NCI-H2196 (cell line): ENCODE measurements at regions not wholly inside any gene's neighbourhood (a gene's known extent, or its start where the extent isn't known, plus 50 kb on each side); places are given as distances from the start of the nearest gene placed in this dataset.

Experiments used
- DNase-seq: peaks from one replicate; lab custom pipeline; 2025; ENCODE audit not compliant: unreplicated experiment; lab: John Stamatoyannopoulos, UW

DNA sequence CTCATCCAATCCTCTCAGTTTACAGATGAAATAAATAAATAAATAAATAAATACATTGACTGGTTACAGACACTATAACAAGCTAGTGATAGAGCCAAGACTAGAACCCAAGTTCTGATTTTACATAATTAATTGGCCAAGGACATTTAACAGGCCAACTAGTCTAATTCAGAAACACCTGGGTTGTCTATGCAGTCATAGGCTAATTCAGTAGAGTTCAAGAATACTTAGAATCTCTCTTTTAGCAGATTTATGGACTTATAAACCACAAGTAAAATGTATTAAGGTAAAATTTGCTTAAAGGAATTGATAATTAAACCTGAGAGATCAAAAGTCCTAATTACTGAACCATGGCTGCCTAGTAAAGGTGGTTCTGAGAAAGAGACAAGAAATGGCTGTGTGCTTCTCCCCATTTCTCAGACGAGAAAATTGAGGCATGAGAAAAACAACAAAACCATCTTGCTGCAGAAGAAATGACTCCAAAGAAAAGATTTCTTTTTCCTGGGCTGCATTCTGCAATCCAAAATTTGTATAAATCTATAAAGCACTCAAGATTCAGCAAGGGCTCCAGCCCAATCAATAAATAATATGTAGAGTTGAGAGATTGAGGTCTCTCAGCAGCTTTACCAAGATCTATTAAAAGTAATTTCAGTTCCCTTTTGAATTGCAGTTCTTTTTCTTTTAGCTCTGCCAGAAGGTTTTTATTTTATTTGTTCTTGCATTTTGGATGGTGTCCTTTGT is 98.3 kb downstream of the DUSP10 start:
- no peak for DNase-seq

DNA sequence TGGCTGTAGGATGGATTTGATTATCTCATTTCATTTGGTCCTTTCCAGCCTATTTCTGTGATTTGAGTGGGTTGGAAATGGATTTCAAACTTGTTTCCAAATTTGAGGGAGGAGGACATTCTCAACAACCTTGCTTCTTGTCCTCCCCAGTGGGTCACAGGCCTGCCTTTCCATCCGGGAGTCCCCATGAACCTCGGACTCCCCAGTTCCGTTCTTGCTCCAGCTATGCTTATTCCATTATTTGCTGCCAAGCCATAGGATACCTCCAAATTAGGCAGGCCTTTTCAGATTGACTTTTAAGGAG is 97.8 kb downstream of the DUSP10 start:
- DNase-seq: no peak

DNA sequence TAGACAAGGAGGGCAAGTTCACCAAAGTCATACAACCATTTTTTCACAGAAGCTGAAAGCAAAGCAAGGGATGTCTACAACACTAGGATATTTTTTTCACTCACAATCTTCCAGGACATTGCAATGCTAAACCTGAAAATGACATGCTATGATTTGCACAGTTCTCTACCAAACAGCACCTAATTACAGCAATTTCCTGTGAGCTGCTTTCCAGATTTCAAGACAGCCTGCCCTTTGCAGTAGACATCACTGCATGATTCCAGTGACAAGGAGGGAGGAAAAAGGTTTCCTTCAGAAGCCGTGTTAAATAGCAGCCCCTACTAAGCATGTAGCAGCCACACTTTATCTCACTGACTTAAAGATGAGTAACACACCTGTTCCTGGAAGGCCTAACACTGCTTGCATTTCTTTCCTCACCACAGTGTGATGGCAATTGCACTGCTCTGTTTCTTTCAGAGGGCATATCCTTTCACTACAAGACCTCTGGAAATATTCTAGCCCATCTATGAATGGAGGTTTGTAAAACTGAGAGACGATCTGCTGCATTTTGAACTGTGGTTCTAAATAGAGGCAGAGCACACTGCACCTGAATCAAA is 97.1 kb downstream of the DUSP10 start:
- DNase-seq: no peak

DNA sequence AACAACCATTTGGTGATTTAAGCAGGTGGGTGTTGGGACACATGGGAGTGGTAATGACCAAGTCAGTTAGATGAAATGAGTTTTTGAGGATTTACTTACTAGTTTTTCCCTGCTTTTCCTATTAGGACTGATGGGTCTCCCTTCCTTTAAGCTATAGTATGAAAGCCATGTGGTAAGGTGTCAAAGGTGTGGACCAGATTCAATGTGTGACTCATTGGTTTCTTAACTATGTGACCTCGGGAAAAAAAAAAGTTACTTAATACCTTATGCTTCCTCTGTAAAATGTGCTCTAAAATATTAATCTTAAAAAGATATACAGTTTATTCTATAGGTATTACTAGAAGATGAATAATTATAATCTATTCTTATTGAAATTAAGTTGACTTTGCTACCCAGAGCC is 93.7 kb downstream of the DUSP10 start:
- no peak for DNase-seq
